ENCODE measurements at regions not wholly inside any gene's neighbourhood (a gene's known extent, or its start where the extent isn't known, plus 50 kb on each side); places are given as distances from the start of the nearest gene placed in this dataset.

- no peak for DNase-seq
Observed at GRCh38 chr9:23551929-23552707, 273.9 kb downstream of the ELAVL2 start.

GRCh38 chr9:23552876-23553601, 273.0 kb downstream of the ELAVL2 start:
- no peak for DNase-seq

- DNase-seq: no peak
Observed at GRCh38 chr9:23554686-23555085, 271.4 kb downstream of the ELAVL2 start.

DNA sequence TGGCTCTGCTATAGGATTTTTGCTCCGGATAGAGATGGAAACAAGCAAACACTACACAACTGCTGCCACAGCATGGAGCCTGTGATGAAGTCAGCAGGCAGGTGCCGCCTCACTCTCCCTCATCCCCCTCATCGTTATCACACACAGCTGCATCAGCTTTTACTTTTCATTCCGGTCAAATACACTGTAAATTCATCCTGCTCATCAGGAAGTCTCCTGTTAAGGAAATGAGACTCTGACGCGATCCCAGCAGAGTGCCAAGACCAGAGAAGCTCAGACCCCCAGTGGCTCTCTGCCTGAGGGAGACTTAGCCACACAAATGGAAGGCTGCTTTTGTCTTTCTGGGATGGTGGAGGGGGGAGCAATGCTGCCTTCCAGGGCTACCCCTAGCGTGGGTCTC, 270.2 kb downstream of the ELAVL2 start:
- no peak for DNase-seq

- no peak for DNase-seq
Observed at GRCh38 chr9:23556459-23556858, 269.6 kb downstream of the ELAVL2 start.

DNA sequence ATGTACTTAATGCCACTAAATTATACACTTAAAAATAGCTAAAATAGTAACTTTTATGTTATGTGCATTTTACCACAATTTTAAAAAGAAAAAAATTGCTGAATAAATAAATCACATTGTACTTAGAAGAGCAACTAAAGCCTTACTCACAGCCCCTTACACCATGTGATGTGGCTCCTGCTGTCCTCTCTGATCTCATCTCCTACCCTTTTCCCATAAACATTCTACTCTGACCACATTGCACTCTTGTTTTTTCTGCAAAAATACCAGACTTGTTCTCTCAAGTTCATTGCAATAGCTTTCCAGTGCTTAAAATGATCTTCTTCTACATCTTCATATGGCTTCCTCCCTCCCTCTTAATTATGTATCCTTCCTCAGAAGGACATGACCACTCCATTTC, 268.4 kb downstream of the ELAVL2 start:
- DNase-seq: no peak

- DNase-seq: no peak
Observed at GRCh38 chr9:23559522-23559921, 266.5 kb downstream of the ELAVL2 start.

DNA sequence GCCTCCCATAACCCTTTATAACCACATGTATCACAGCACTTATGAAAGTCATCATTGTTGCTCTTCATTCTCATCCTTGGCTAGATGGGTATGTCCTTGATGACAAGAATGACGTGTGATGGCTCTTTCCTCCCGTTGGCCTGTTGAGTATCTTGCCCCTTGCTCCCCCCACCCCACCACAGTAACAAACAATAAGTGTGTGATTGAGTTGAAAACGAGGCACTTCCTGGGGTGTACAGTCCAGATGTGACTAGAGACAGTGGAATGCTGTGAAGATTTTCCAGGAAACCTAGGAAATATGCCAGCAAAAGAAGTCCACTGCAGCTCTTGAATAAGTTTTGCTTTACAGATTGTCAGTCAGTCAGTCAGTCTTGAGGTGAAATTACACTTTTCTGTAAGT, 262.5 kb downstream of the ELAVL2 start:
- no peak for DNase-seq

- no peak for DNase-seq
Observed at GRCh38 chr9:23567516-23568165, 258.4 kb downstream of the ELAVL2 start.

GRCh38 chr9:23571414-23572104, 254.5 kb downstream of the ELAVL2 start:
- no peak for DNase-seq

DNA sequence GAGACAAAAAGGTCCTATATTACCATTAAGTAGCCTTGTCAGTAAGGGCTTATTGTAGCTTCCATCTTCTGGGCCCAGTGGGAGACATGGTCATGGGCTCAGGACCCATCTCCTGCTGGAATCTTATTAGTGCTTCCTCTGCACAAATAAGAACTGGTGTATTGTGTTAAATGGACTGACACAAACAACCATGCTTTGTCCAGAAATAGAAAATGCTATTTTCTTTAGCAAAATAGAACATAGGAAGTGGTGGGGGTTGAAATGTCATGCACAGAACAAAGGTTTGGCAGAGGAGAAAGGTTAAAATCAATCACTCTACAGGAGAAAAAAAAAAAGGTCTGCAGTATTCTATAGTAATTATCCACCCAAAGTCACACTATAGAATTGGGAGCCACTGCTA, 252.2 kb downstream of the ELAVL2 start:
- DNase-seq: no peak

DNA sequence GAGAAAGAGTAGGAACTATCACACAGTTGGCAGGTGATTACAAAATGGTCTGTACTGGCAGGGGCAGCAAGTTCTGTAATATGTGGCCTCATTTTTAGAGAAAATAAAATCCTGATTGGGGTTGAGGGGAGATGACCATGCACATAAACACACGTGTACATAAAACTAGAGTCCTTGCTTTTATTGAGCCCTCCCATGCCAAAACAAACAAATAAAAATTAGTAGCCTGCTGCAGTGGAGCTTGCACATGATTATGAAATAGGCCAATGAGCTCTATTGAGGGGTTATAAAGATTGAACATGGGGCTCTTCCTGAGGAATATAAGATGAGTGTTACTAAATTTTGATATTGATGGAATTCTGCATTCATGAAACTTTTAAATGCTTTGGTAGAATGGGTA, 248.4 kb downstream of the ELAVL2 start:
- no peak for DNase-seq

- no peak for DNase-seq
Observed at GRCh38 chr9:23581931-23582330, 244.1 kb downstream of the ELAVL2 start.

GRCh38 chr9:23582836-23583235, 243.2 kb downstream of the ELAVL2 start:
- DNase-seq: no peak

DNA sequence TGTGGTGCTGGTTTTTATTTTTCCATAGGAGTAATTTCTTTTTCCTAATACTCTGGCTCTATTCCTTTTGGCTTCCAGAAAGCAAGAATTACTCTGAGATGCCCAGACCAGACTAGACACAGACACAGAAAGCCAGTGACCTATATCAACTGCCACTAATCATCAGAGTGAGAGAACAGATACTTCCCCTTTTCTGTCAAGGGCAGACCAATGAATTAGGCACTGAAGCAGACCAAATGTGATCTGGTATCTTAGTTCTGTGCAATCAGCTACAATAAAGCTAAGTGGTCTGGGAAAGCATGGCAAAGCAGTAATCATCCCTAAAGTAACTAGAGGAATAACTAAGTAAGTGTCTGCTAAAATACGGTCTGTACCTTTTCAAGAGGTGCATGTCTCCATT, 239.1 kb downstream of the ELAVL2 start:
- DNase-seq: no peak

DNA sequence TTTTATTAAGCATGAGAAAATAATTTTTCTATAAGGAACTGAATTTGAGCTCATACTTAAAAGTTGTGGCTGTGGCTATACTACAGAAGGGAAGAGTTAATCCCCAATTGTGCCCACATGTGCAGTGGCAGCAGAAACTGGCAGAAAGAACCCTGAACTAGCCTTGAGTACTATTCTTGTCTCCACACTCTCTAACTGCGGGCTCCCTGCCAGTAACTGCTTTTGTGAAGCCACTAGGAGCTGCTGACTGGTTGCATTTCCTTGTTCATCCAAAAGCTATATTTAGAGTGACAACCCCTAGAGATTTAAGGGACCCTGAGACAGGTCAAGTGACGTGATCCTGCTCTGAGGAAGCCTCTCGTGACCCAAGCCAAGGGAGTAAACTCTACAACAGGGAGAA, 238.6 kb downstream of the ELAVL2 start:
- DNase-seq: no peak

- no peak for DNase-seq
Observed at GRCh38 chr9:23587903-23588302, 238.1 kb downstream of the ELAVL2 start.

DNA sequence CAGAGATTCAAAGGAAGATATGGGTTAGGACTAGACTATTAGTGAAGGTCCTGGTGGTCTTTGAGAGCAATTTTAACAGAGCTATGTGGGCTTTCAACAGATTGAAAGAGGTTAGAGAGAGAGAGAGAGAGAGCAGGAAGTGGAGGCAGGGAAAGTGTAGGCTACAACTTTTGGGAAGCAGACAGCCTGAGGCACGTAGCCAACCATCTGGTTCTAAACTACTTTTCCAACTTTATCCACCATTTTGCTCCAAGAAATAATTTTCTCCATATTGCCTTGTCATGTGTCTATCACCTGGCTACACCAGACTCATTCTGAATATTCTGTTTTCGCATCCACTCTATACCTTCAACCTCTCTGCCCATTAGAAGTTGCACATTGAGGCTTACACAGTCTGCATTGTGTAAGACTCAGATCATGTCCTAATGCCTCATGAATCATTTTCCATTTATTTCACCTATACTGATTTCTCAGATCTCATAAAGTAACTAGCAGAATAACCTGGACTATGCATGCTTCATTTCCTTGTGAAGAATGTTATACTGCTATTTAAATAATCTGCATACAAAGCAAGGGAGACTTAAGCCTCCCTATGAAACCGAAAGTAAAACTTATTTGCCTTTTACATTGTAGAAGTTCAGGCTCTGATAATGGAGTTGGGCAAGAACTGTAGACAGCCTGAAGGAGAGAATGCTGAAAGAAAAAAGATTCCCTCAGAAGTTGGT, 235.6 kb downstream of the ELAVL2 start:
- peak in 1 of 2 donors; percentile 2 for DNase-seq

GRCh38 chr9:23594421-23594820, 231.6 kb downstream of the ELAVL2 start:
- DNase-seq: no peak

GRCh38 chr9:23596913-23597634, 229.0 kb downstream of the ELAVL2 start:
- DNase-seq: no peak

- no peak for DNase-seq
Observed at GRCh38 chr9:23598994-23599393, 227.0 kb downstream of the ELAVL2 start.

DNA sequence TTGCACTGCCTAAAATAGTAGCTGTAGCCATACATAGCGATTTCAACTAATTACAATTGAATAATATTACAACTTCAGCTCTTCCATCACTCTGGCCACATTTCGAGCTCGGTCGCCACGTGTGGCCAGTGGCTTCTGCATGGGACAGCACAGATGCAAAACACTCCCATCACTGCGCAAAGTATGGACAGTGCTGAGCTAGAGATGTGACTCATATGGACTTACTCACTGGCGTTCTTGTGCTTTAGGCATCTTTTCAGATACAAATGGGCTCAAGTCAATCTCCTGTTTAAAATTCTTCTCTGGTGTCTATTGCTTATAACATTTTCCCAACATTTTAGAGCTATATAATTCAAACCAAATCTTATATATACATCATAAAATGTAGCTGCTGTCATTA, 222.7 kb downstream of the ELAVL2 start:
- no peak for DNase-seq

Measured in CD4-positive, alpha-beta T cell treated with Interleukin-4 for 1 hour (primary cell).